ENCODE measurements at regions not wholly inside any gene's neighbourhood (a gene's known extent, or its start where the extent isn't known, plus 50 kb on each side); places are given as distances from the start of the nearest gene placed in this dataset.
"Not testable (repeated sequence)": the region's sequence is repeated elsewhere in the genome, so short reads cannot be mapped to it uniquely, and the experiment has no call there.

DNA sequence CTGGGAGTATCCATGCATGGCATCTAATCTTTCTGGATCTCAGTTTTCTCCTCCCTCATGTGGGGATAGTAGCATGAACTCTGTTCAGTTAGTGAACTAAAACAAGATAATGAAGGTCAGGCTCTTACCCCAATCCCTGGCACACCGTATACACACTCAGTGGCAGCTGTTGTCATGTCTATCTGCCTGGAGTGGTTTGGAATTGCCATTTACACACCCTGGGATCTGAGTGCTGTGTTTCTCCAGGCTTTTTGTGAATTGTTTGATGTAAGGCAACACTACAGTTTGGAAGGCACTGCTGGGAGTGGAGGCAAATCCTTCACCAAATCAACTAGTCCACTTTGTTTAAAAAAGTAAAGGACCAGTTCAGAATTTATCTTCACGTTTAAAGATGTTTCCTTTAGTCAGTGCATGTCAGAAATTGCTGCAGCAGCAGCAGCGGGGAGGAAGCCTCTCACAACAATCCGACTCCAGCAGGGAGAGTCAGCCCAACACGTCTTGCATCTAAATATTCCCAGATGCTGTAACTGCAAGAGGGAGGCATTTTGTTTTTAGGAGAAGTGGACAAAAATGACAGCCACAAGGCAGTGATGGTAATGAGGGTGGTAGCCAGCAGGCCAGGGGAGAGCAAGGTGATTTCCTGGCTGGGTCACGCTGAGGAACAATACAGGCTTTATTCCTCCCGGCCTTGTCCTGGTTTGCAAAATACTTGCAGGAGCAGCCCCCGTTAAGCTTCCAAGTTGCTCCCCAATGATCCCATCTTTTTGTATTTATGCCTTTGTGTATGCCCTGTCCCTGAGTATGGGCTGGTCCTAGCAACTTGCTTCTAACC is 128.5 kb upstream of the LRIG1 start:
- FAIRE-seq = no peak
- DNase-seq (ENCODE audit: low spot score in 2 of 2) = no peak

DNA sequence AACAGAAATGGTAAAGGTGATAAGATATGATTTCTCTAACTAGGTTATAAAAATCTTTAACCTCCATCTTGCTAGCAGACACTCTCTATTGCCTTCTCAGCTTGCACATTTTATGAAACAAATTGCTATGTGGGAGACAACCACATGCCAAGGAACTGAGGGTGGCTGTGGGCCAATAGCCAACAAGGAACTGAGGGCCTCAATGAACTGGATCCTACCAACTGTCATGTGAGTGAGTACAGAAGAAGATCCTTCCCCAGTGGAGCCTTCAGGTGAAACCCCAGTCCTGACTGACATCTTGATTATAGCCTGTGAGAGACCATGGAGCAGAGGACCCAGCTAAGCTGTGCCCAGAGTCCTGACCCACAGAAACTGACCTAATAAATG is 129.2 kb upstream of the LRIG1 start:
- FAIRE-seq (no peak), DNase-seq (ENCODE audit: low spot score in 2 of 2) (no peak)

DNA sequence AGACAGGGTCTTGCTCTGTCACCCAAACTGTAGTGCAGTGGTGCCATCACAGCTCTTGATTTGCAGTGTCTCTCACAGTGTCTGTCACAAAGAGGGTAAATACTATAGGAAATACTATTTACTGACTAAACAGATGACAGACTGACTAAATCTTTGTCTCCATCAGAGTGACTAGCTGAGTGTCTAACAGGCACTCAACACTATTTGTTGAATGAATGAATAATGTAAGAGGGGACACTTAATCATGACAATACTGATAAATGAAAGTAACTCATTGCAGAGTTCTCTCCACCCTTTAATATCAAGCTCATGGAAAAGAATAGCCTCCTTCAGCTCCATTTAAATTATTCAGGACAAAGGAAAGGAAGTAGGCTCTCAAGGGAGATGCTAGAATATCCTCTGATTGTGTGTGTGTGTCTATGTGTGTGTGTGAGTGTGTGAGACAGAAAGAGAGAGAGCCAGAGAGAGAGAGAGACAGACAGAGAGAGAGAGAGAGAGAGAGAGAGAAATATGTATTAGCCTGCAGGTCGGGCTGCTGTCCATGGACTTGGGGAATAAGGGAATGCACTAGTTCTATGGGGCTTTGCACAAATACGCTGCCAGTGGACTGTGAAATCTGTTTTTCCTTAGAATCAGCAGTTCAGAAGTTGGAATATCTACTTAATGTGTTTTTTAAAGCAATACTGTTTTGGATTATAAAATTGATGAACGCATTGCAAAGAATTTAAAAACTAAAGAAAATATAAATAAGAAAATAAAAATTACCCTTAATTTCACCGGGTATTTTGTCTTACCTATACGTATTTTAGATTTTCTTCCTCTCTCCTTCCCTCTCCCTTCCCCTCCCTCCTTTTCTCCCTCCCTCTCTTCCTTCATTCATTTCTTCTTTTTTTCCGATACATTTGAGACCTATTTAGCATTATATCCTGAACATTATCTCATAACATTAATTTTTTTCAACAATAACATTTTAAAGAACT is 132.9 kb upstream of the LRIG1 start:
- DNase-seq (ENCODE audit: low spot score in 2 of 2) (no peak), FAIRE-seq (no peak)

DNA sequence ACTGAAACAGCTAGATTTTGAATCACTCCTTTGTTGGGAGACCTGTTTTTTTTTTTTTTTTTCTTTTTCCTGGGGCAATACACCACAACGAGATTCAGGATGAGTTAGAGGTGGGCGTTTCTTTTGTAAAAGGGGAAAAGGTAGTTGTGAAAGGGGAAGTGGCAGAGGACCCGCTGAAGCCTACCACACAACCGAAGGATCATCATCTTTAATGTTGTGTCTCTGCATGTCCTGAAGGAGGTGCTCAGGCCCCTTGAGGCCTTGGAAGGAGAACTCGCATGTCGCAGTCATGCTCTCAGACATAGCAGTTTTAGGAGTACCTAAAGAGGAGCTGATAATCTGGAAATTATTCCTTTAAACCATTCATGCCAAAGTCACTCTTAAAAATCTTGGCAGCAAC is 137.9 kb upstream of the LRIG1 start:
- FAIRE-seq (no peak), DNase-seq (ENCODE audit: low spot score in 2 of 2) (no peak)

DNA sequence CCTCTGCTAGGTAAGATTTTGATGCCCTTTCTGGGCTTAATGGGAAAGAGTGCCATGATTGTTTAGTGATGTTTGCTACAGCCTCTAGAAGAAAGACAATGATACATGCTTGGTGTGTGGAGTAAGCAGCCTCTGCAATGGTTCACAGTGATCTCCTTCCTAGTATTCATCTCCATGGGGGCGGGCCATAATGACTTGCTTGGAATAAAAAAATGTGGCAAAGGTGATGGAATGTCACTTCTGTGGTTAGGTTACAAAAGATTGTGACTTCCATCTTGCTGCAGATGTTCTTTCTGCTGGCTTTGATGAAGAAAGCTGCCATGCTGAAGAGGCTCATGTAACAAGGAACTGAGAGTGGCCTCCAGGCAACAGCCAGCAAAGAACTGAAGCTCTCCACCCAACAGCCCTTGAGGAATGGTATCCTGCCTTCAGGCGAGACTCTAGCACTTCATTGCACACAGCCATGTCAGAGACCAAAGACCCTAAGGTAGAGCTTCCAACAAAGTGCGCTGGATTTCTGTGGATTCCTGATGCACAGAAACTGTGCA is 139.1 kb upstream of the LRIG1 start:
- FAIRE-seq (no peak), DNase-seq (ENCODE audit: low spot score in 2 of 2) (no peak)

DNA sequence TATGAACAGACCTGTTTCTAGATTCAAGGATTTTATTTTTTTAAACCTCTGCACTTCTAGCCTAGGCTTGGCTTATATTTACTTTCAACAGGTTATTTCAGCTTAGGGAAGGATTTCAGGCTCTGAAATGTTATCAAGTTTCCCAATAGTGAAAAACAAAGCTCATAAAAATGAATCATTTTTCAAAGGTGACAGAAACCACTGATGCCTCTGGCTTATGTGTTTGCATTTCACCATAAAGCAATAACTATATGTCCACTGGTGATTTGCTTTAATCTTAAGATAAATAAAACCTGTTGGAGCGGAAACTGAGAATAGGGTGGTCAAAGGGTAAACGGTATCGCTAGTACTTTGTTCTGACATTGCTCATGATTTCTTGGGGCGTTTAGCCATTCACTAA is 141.2 kb upstream of the LRIG1 start:
- DNase-seq (ENCODE audit: low spot score in 2 of 2) = no peak

DNA sequence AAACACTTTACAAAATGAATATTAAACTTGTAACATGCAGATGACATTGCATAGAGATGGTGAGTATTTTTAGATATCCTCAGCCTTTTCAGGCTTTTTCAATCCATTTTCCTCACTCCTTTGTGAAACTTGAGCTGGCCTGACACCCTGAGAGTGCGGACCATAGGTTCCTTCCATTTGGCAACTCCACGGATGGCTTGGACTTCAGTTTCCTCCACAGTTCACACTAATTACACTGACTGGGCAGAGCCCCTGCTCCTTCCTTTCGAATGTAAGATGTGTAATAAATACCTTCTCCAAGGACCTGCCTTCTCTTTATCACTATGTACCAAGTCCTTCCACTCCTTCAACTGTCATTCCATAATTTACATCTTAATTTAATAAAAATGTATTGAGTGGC is 141.7 kb upstream of the LRIG1 start:
- no peak for DNase-seq (ENCODE audit: low spot score in 2 of 2)
- no peak for FAIRE-seq

More for the DNA sequence above, 141.2 kb upstream of the LRIG1 start:
- no peak for FAIRE-seq

DNA sequence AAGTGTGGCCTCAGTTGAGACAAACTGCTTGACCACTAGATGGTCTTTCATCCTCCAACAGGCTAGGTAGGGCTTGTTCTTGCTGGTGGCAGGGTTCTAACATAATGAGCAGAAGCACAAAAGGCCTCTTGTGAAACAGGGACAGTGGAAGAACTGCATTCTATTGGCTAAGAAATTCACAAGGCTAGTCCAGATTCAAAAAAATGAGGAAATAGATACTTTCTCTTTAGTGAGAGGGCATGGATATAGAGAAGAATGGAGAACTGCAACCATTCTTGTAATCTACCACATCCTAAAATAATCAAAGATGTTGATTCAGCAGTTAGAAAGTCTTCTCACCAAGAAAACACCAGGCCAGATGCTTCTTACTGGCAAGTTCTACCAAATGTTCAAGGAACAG is 143.7 kb upstream of the LRIG1 start:
- no peak for DNase-seq (ENCODE audit: low spot score in 2 of 2)
- FAIRE-seq = no peak

DNA sequence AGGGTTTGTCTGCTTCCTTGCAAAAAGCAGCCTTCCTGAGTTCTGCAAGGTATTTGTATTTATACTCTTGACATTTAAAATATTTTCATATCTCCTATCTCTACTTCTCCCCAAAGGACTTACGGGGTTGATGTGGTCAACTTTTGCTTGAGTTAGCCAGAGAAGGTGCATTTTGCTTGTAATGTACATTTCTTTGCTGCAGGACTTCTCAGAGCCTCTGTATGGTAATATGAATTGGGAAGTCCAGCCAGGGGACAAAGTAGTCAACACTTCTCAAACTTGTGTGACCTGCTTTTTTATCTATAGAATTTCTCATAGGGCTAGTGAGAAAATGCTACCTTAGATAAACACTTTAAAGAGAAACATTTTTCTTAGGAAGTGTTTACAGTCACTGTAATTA is 148.2 kb upstream of the LRIG1 start:
- DNase-seq (ENCODE audit: low spot score in 2 of 2) (no peak), FAIRE-seq (no peak)

DNA sequence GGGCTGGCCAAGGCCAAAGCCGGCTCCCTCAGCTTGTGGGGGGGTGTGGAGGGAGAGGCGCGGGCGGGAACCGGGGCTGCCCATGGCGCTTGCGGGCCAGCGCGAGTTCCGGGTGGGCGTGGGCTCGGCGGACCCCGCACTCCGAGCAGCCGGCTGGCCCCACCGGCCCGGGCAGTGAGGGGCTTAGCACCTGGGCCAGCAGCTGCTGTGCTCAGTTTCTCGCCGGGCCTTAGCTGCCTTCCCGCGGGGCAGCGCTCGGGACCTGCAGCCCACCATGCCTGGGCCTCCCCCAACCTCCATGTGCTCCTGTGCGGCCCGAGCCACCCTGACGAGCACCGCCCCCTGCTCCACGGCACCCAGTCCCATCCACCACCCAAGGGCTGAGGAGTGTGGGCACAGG is 150.7 kb upstream of the LRIG1 start:
- DNase-seq (ENCODE audit: low spot score in 2 of 2); FAIRE-seq: not testable (repeated sequence)

DNA sequence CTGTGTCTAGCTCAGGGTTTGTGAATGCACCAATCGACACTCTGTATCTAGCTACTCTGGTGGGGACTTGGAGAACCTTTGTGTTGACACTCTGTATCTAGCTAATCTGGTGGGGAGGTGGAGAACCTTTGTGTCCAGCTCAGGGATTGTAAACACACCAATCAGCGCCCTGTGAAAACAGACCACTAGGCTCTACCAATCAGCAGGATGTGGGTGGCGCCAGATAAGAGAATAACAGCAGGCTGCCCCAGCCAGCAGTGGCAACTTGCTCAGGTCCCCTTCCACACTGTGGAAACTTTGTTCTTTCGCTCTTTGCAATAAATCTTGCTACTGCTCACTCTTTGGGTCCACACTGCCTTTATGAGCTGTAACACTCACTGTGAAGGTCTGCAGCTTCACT is 151.3 kb upstream of the LRIG1 start:
- not testable (repeated sequence) for DNase-seq (ENCODE audit: low spot score in 2 of 2); FAIRE-seq

DNA sequence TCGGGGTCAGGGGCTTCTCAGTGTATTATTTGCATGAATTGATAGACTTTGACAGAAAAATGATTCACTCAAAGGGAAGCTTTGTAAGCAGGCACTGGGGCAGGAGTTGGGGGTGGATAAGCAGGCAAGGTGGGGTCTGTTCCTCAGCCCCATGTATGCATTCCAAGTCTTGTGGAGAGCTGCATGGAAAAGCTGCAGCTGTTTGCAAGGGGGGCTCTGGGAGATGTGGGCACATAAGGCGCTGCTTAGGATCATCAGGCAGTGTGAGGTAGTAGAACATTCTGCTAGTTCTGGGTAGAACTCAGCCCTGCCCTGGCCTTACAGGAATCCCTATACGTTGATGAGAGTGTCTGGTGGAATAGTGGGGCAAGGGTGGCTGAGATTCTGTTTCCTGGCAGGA is 154.2 kb upstream of the LRIG1 start:
- DNase-seq (ENCODE audit: low spot score in 2 of 2) (no peak), FAIRE-seq (no peak)

DNA sequence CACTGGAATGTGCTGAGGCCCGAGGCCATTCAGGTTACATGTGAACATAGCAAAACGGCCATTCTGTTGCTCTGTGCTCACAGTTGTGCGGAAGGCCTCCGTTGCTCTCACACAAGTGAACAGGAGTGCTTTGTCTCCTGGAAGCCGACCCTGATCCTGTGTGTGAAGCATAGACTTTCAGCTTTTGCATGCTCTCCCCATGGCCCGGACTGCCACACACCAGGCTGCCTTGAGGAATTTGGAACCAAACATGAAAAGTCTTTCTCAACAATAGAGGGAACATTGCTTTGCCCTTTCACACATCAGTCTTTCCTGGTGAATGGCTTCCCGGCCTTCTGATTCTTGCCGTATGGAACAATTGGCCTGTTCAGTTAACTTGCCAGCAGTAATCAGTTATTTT is 154.8 kb upstream of the LRIG1 start:
- no peak for DNase-seq (ENCODE audit: low spot score in 2 of 2)
- no peak for FAIRE-seq

DNA sequence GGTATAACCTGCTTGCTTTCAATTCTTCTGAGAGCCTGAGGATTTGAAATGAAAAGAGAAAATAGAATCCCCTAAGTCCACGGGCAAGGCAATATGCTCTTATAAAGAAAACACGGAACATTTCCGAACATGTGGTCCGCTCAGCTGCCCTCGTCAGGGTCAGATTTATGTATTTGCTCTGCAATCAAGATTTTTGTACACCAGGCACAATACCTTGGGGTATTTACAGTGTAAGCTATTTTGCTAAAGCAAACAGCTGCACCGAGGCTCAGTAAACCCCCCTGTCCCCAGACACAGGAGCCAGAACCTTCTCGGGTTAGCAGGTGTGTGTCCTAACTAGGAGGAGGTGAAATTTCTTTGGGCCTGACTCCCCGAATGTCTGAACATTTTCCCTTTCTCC is 155.8 kb upstream of the LRIG1 start:
- DNase-seq (ENCODE audit: low spot score in 2 of 2) = no peak
- FAIRE-seq = no peak

DNA sequence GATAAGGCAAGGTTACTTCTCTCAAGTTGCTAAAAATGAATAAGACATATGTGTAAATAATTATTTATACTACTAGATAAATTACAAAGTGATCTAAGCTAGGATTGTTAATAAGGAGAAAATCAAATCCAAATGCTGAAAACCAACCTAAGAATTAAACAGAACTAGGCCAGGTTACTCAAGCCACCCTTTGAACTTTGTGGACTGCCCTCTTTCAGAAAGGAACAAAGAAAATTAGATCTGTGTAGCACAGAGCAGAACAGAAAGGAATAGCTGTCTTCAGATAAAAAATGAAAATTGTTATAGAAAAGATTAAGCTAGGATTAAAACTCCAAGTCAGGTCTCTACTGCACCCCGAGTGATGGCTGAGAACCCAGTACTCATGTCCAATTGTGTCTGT is 158.2 kb upstream of the LRIG1 start:
- FAIRE-seq = no peak

DNA sequence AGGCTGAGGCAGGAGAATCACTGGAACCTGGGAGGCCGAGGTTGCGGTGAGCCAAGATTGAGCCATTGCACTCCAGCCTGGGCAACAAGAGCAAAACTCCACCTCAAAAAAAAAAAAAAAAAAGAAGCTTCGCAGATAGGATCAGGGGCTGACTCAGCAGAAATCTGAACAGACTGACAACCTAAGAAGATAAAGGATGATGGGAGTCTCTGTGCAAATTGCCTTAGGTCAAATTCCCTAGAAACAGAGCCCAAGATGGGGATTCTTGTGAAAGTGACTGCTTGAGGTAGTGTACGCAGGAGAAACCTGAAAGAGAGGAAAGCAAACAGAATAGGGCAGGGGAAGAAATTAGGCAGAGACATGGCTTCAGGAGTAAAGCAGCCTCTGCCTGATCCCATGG is 160.8 kb upstream of the LRIG1 start:
- no peak for DNase-seq (ENCODE audit: low spot score in 2 of 2)
- FAIRE-seq = no peak

More for the DNA sequence above, 158.2 kb upstream of the LRIG1 start:
- no peak for DNase-seq (ENCODE audit: low spot score in 2 of 2)

DNA sequence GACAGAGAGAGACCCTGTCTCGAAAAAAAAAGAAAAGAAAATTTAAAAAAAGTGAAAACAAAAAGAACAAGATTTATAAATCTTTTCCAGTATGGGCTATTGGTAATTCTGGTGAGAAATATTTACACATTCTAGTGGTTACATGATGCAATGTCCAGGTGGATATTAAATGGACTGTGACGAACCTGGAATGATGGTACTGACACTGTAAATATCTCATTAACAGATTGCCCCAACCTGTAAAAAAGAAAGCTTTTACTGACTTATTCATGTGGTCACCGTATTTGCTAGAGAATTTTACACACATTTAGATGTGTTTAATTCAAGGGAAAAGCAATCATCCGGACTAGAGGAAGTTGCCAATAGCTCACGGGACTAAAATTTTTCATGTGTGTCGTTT is 162.1 kb upstream of the LRIG1 start:
- no peak for DNase-seq (ENCODE audit: low spot score in 2 of 2)
- FAIRE-seq = no peak

DNA sequence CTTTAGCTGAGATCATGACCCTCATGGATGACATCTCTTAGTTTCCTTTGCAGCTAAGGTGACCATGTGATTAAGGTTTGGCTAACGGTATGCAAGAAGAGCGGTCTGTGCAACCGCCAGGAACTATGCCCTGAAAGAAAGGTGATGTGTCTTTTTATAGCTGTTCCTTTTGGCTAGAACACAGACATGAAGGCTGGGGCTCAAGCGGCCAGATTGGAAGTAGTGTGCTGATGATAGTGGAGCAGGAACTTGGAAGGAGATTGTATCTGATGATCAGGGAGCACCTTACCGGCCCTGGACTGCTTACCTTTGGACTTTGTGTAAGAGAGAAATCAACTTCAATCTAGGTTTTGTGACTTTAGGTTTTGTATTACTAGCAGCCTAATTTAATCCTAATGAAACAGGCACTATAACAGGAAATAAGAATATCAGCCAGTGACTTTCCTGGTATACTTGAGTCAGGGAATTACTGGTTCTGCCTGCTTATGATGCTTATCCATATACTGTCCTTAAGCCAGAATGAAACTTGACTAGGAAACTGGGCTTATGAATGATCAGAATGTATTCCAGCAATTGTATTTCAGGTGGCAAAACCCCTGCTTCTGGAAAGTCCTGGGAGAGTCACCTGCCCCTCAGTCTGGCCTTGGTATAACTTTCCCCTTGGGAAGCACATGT is 164.3 kb upstream of the LRIG1 start:
- DNase-seq (ENCODE audit: low spot score in 2 of 2) = no peak
- FAIRE-seq = no peak

DNA sequence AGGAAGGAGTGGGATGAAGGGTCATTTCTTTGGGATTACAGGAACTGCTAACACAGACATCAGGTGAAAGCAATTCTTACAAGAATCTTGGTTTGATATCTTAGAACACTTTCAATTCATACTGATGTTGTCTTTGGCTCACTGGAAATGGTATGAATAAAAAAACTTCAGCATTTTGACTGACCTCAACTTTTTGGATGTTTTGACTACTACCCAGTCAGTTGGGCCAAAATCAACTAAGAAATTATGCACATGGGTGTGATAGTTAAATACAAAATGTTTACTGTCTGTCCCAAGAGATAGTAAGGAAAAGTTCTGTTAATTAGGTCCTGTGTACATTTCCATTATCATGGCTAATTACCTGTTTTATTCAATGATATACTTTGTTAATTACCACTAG is 165.5 kb upstream of the LRIG1 start:
- DNase-seq (ENCODE audit: low spot score in 2 of 2) = no peak
- no peak for FAIRE-seq

DNA sequence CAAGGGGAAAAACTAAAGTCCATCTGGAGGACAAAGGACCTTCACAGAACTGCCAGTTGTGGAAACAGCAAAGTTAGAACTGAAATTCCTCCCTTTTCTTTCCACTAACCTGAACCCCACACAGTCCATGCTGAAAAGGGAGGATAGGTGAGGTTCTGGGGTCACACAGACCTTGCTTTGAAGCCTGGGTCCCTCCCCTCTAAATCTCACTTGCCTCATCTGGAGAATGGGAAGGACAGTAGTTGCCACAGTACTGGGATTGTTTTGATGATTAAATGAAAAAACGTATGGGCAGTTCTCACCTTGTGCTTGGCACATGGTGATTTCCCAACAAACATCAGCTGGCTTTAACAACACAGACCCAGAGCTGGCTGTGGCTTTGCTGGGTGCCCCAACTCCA is 166.4 kb upstream of the LRIG1 start:
- FAIRE-seq (no peak), DNase-seq (ENCODE audit: low spot score in 2 of 2) (no peak)

DNA sequence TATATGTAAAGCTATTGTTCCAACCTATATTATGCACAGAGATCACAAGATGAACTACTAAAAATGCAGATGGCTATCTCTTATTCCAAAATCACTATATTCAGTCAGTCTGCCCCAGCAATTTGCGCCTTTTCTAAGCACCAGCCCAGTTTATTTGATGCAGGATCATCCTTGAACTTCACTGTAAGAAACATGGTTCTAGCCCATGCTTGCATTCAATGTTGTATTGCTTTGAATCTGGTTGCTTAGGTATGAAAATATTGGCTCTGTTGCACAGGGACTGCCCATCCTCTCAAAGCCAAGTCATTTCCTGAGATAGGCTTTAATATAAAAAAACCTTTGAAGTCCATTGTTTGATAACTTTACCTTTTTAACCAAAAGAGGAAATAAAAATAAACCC is 170.5 kb upstream of the LRIG1 start:
- FAIRE-seq = no peak

More for the DNA sequence above, 170.5 kb upstream of the LRIG1 start:
- DNase-seq (ENCODE audit: low spot score in 2 of 2) = no peak
